ENCODE measurements at regions not wholly inside any gene's neighbourhood (a gene's known extent, or its start where the extent isn't known, plus 50 kb on each side); places are given as distances from the start of the nearest gene placed in this dataset.

DNA sequence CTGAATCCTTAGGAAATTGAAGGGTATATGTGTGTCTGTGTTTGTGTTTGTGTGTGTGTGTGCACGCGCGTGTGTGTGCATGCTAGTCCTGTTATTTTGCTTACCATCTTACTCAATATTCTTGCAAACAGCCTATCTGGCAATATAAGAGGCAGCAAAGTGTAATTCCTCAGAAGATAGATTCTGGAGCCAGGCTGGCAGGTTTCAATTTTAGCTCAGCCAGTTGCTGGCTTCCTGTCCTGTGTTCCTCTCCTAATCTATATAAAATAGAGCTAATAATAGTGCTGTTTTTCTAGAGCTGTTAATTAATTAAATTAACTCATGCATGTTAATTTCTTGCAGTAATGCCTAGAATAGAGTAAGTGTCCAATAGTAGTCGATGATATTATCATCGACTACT is 256.2 kb downstream of the PIK3C3 start:
- TF ChIP-seq YY1 (IDR thresholded peaks at IDR 0.05; ENCODE audit: insufficient read depth, insufficient read length), result no peak
- no peak for TF ChIP-seq SUZ12 (IDR thresholded peaks at IDR 0.05; ENCODE audit: extremely low read depth, insufficient read depth, insufficient read length)

Measured in NT2/D1 (cell line).